Activated CD8-positive, alpha-beta T cell treated with anti-CD3 and anti-CD28 coated beads for 36 hours (primary cell): ENCODE measurements at regions not wholly inside any gene's neighbourhood (a gene's known extent, or its start where the extent isn't known, plus 50 kb on each side); places are given as distances from the start of the nearest gene placed in this dataset.
"Not testable (repeated sequence)": the region's sequence is repeated elsewhere in the genome, so short reads cannot be mapped to it uniquely, and the experiment has no call there.

ENCODE experiments used
- ATAC-seq: fragments of 200-7000 bp; cut with Tn5 transposase; one replicate; pipeline ENCODE4 v1.10.0; 2021; ENCODE audit warnings: mild to moderate bottlenecking, moderate library complexity
- CTCF ChIA-PET: fragments of 350-600 bp; sonication (Branson Sonifier 250); formaldehyde crosslinking; loops from one replicate; lab custom pipeline; 2021; ENCODE audit warnings: antibody characterized with exemption; lab: Charles Lee
- POLR2A ChIA-PET: fragments of 350-600 bp; sonication (Branson Sonifier 250); formaldehyde crosslinking; loops from one replicate; lab custom pipeline; 2021; ENCODE audit warnings: antibody characterized with exemption; lab: Charles Lee
- DNase-seq: peaks from one replicate; pipeline ENCODE4 v3.0.0-alpha.2; 2020
- H3K27ac Mint-ChIP-seq: one replicate; pipeline ENCODE4 v1.8.0; 2021; ENCODE audit warnings: mild to moderate bottlenecking, mixed read lengths
- H3K27me3 Mint-ChIP-seq: one replicate; pipeline ENCODE4 v1.8.0; 2021; ENCODE audit warnings: mixed read lengths
- H3K36me3 Mint-ChIP-seq: one replicate; pipeline ENCODE4 v1.8.0; 2021; ENCODE audit warnings: low read depth, mixed read lengths
- H3K4me1 Mint-ChIP-seq: one replicate; pipeline ENCODE4 v1.8.0; 2021; ENCODE audit warnings: low read depth, mixed read lengths
- H3K4me3 Mint-ChIP-seq: one replicate; pipeline ENCODE4 v1.8.0; 2021; ENCODE audit warnings: mild to moderate bottlenecking, moderate library complexity, mixed read lengths
- H3K9me3 Mint-ChIP-seq: one replicate; pipeline ENCODE4 v1.8.0; 2021; ENCODE audit warnings: mixed read lengths
- intact Hi-C: fragments of 100-400 bp; cut with micrococcal nuclease; formaldehyde crosslinking; loops from one replicate; pipeline ENCODE4 v1.10.0; 2022
- TF ChIP-seq, protein P1 (sequence below): fragments of 200-600 bp; IDR thresholded peaks from one replicate; pipeline ENCODE4 v1.8.0; 2022; ENCODE audit warnings: antibody characterized with exemption, mild to moderate bottlenecking

DNA sequence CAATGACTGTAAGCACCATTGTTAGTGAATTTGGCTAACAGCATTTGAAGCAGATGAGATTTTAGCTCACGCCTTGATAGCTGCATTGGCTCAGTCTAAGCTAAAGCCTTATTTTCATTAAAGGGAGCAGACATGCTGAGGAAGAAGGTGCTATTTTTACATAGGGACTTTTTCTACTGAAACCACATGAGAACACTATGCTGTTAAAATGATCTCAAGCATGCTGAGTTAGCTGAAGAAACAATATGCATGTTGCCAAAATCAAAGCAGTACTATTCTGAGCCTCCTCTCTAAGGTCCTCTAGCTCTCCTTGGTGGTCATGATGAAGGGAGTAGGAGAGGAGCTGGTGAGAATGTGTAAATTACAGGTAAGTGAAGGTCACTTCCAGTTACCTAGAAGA, 134.4 kb upstream of the JADE1 start:
- CTCF ChIA-PET = no interaction called here
- peaks cover 3% of the 10 kb centered on the region for H3K27me3 Mint-ChIP-seq
- no peak overlapping the region for H3K27ac Mint-ChIP-seq
- ATAC-seq (no peak), DNase-seq (no peak)
- intact Hi-C loops = no loop called here
- TF ChIP-seq, protein P1, sequence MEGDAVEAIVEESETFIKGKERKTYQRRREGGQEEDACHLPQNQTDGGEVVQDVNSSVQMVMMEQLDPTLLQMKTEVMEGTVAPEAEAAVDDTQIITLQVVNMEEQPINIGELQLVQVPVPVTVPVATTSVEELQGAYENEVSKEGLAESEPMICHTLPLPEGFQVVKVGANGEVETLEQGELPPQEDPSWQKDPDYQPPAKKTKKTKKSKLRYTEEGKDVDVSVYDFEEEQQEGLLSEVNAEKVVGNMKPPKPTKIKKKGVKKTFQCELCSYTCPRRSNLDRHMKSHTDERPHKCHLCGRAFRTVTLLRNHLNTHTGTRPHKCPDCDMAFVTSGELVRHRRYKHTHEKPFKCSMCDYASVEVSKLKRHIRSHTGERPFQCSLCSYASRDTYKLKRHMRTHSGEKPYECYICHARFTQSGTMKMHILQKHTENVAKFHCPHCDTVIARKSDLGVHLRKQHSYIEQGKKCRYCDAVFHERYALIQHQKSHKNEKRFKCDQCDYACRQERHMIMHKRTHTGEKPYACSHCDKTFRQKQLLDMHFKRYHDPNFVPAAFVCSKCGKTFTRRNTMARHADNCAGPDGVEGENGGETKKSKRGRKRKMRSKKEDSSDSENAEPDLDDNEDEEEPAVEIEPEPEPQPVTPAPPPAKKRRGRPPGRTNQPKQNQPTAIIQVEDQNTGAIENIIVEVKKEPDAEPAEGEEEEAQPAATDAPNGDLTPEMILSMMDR = no peak
- POLR2A ChIA-PET = no interaction called here
- H3K9me3 Mint-ChIP-seq = no peaks in the 10 kb centered on the region
- H3K4me1 Mint-ChIP-seq = no peaks in the 10 kb centered on the region
- H3K4me3 Mint-ChIP-seq = no peak overlapping the region
- no peaks in the 10 kb centered on the region for H3K36me3 Mint-ChIP-seq

DNA sequence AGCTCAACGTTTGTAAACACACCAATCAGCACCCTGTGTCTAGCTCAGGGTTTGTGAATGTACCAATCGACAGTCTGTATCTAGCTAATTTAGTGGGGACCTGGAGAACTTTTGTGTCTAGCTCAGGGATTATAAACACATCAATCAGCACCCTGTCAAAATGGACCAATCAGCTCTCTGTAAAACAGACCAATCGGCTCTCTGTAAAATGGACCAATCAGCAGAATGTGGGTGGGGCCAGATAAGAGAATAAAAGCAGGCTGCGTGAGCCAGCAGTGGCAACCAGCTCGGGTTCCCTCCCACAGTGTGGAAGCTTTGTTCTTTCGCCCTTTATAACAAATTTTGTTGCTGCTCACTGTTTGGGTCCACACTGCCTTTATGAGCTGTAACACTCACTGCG, 136.3 kb upstream of the JADE1 start:
- H3K27me3 Mint-ChIP-seq, ATAC-seq, H3K4me1 Mint-ChIP-seq, H3K4me3 Mint-ChIP-seq, H3K36me3 Mint-ChIP-seq, DNase-seq, H3K27ac Mint-ChIP-seq, POLR2A ChIA-PET, intact Hi-C loops, H3K9me3 Mint-ChIP-seq: not testable (repeated sequence)
- CTCF ChIA-PET = interaction anchor here (0.5 kb wide), 1 partner anchor 483 kb away, joined by 3 read pairs; no protein-coding TSS in a partner anchor

DNA sequence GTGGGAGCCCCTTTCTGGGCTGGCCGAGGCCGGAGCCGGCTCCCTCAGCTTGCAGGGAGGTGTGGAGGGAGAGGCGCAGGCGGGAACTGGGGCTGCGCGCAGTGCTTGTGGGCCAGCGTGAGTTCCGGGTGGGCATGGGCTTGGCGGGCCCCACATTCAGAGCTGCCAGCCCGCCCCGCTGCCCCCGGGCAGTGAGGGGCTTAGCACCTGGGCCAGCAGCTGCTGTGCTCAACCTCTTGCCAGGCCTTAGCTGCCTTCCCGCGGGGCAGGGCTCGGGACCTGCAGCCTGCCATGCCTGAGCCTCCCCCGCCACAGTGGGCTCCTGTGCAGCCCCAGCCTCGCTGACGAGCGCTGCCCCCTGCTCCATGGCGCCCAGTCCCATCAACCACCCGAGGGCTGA, 136.9 kb upstream of the JADE1 start:
- CTCF ChIA-PET, ATAC-seq, DNase-seq, H3K27ac Mint-ChIP-seq, intact Hi-C loops, H3K9me3 Mint-ChIP-seq, H3K4me3 Mint-ChIP-seq, H3K4me1 Mint-ChIP-seq, POLR2A ChIA-PET, H3K36me3 Mint-ChIP-seq, H3K27me3 Mint-ChIP-seq: not testable (repeated sequence)

DNA sequence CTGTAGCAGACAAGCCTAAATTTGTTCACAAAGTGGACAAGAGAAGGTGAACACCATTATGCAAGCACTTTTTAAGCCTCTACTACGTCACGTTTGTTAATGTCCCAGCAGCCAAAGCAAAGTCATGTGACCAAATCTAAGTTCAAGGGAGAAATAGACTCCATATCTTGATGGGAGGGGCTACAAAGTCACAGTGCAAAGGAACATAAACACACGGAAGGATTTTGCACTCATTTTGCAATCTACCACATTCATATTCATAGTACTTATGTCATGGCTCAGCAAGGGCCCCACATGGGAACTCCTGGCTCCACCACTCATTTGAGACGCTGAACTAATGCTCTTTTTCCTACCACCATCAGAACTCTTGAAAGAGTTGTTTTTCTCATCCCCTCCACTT, 139.0 kb upstream of the JADE1 start:
- Mint-ChIP-seq H3K27ac (no peak overlapping the region), H3K4me3 (no peak overlapping the region), H3K27me3 (no peaks in the 10 kb centered on the region), H3K4me1 (no peaks in the 10 kb centered on the region), H3K36me3 (no peaks in the 10 kb centered on the region), H3K9me3 (no peaks in the 10 kb centered on the region)
- POLR2A ChIA-PET = no interaction called here
- CTCF ChIA-PET = no interaction called here
- TF ChIP-seq, protein P1 = no peak
- intact Hi-C loops = no loop called here
- no peak for DNase-seq
- no peak for ATAC-seq

DNA sequence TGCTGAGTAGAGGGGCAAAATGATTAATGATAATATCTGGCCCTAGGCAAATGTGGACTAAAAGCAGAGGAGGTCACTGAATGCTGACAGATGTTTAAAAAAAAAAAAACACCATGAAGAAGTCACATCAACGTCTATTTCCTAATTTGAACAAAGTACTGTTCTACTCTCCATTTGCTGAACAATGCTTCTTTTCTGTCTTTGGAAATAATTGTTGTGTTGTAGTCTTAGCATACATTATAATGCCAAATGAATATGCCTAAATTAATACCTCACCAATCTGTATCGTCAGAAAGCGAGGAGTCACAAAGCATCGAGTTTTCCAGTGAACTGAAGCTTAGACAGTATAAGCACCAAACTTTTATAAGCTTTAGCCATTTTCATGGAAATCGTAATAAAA, 140.9 kb upstream of the JADE1 start:
- no peak for ATAC-seq
- TF ChIP-seq, protein P1 = no peak
- H3K36me3 Mint-ChIP-seq = no peaks in the 10 kb centered on the region
- H3K4me1 Mint-ChIP-seq = no peaks in the 10 kb centered on the region
- no peak for DNase-seq
- CTCF ChIA-PET = no interaction called here
- intact Hi-C loops = no loop called here
- H3K9me3 Mint-ChIP-seq = no peaks in the 10 kb centered on the region
- no peak overlapping the region for H3K27ac Mint-ChIP-seq
- POLR2A ChIA-PET = no interaction called here
- no peaks in the 10 kb centered on the region for H3K27me3 Mint-ChIP-seq
- H3K4me3 Mint-ChIP-seq = no peak overlapping the region

DNA sequence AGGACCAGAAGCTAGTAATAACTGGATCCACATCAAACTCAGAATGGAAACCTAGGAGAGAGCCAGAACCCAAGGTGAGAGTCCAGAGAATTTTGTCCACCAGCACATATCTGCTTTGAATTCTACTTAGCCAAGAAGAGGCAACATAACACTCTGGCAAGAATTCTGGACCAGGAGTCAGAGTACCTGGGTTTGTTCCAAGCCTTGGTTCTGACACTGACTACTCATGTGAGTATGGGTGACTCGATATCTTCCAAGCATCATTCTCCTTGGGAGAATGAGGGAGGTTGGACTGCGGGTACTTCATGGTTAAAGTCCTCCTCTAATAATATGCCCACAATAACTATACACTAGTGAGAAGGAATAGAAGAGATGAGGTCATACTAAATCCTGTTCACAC, 144.0 kb upstream of the JADE1 start:
- ChIA-PET POLR2A (no interaction called here), CTCF (interaction anchor here (0.6 kb wide), 1 partner anchor 9 kb away, joined by 3 read pairs; no protein-coding TSS in a partner anchor)
- Mint-ChIP-seq H3K4me1 (peaks cover 4% of the 10 kb centered on the region), H3K27me3 (no peaks in the 10 kb centered on the region), H3K27ac (no peak overlapping the region), H3K4me3 (no peak overlapping the region), H3K36me3 (no peaks in the 10 kb centered on the region), H3K9me3 (no peaks in the 10 kb centered on the region)
- intact Hi-C loops = no loop called here
- no peak for DNase-seq
- no peak for ATAC-seq
- TF ChIP-seq, protein P1 = no peak
